Stimulated activated CD8-positive, alpha-beta memory T cell treated with anti-CD3 and anti-CD28 coated beads, Interleukin-7, amount 100 ng/mL, for 4 hours (primary cell): ENCODE measurements at regions not wholly inside any gene's neighbourhood (a gene's known extent, or its start where the extent isn't known, plus 50 kb on each side); places are given as distances from the start of the nearest gene placed in this dataset.

ENCODE experiments used
- DNase-seq, 2 donors: peaks; one replicate each; pipeline ENCODE4 v3.0.0-alpha.2; 2020; ENCODE audit warnings: low read depth in 2 of 2

GRCh38 chr2:106041150-106041549, 153.0 kb downstream of the UXS1 start:
- no peak for DNase-seq

DNA sequence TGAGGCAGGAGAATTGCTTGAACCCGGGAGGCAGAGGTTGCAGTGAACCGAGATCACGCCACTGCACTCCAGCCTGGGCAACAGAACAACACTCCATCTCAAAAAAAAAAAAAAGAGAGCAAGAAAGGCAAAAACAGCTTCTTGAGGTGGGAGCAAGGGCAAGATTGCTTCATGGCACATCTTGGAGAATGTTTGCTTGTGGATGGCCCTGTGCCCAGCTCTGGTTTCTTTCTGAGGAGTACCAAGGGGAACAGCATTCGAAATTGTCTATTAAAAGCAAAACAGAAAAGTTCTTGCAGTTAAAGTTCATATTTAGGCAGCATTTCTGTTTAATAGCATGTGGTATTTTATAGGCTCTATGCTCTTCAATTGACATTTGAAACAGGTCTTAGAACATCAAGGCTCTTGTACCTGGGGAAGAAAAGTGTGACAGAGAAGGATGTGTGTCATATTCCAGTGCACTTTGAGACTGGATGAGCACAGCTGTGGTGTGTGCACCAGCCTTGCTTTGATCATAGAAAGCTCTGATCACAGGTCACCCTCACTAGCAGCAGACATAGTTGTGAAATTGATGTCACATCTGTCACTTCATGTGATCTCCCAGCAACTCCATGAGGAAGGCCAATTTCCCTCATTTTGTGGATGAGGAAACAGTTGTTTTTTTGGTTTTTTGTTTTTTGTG, 154.3 kb downstream of the UXS1 start:
- DNase-seq, result no peak

DNA sequence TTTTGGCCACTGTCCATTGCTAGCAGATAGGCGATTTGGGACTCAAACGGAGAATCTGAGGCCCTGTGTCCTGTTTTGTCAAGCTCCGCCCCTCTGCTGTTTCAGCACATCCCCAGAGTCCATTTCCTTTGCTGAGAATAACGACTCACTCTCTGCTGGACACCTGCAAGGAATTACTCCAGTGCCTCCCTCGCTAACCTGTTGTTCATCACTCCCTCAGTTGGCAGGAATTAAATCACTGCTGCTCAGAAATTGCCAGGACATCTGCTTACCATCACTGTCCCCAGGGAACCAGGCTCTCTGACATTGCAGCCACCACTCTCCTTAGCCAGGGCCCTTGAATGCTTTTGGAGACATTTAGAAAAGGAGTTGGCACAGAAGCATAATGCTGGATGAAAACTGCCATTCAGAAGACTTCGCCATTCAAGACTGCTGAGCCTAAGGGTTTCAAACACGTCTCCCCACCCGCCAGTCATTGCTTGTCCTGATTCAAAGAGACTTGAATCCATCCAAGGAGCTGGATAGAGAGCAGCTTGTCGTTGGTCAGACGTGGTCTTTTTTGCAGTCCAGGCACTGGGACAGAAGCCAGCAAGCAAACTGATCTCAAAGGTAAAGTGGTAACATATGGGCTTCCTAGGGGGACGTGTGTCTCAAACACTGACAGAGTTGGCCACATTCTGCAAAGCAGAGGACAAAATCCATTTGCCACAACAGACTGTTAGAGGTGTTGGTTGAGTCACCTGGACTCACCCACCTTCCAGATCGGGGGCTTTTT, 155.3 kb downstream of the UXS1 start:
- DNase-seq, result no peak

GRCh38 chr2:106037932-106038331, 156.2 kb downstream of the UXS1 start:
- DNase-seq, result no peak

DNA sequence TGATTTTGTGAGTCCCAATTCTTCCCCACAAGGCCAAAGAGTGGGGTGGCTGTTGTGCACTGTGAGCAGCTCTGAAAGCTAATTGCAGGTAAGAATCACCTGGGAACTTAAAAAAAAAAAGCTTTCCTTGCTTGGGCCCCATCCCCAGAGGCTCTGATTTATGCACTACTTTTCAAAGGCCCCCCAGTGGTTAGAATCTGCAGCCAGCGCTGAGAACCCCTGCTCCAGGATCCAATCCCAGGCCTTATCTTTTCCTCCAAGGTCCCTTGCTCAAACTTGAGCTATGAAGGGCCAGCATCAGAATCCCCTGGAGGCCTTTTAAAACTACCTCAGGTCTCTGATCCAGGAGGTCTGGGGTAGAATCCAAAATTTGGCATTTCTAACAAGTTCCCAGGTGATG, 156.8 kb downstream of the UXS1 start:
- DNase-seq, result no peak

- no peak for DNase-seq
Measured at GRCh38 chr2:106034325-106034724, 159.8 kb downstream of the UXS1 start.

DNA sequence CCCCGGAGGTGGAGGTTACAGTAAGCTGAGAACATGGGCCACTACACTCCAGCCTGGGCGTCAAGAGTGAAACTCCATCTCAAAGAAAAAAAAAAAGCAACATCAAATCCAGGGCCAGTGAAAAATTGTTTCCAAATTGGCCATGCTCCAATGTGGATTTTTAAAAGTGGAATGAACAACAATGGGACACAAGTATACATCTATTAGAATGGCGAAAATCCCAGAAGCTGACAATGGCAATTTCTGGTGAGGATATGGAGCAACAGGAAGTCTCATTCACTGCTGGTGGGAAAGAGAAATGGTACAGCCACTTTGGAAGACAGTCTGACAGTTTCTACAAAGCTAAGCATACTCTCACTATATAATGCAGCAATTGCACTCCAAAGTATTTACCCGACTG, 161.4 kb downstream of the UXS1 start:
- no peak for DNase-seq

- peak; percentile 12 to 30 for DNase-seq
Measured at GRCh38 chr2:106030287-106031268, 163.5 kb downstream of the UXS1 start.

DNA sequence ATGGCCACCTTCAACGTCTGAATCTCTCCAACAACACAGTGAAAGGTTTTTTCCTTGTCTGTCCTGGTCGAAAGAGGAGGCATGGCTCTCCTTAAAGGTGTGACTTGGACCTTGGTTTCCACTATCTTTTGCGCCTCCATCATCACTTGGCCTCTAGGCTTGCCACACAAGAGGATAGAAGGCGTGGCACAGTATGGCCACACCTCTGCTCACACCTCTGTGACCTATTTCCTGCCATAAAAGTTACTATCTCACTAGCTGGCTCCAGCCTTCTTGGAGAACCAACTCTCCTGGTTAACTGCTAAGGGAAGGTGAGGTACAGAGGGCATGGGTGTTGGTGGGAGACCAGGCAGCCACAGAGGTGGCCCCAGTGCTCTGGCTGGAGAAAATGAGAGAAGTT, 165.9 kb downstream of the UXS1 start:
- DNase-seq, result no peak

DNA sequence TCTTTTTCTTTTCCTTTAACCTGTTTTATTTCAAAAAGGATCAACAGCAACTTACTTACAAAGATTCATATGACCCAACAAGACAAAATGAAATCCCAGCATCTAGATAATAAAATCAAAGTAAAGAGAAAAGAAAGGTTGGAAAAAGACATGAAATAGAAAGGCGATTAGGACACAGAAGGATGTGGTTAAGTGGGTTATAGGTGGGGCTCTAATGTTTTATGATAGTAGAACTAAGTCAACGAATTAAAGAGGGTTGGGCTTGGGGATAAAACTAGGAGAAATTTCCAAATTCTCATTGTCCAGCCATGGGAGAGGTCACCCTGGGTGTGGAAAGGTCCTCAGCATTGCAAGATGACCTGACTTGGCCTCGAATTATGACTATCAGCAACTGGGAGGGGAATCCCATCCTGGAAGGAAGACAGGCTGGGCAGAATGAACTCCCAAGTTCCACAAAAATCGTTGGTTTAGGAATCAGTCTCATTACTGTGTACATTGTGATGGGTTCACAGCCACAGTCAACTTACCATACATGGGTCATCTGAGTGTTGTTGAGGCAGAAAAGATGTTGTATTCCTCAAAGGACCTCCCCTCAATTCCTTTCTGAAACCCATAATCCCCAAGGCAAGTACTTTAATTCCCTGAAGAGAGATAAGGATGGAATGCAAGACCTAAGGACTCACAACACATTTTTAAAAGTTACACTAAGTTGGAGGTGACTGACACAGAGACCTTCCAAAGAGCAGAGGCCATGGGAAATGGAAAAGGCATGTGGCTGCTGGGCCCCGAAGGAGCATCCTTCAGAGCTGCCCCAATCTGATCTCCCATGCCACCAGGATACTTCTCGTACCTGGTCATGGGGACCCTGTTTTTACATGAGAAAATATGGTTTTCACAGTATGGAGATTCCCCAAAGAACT, 167.6 kb downstream of the UXS1 start:
- no peak for DNase-seq

GRCh38 chr2:106025796-106026195, 168.3 kb downstream of the UXS1 start:
- no peak for DNase-seq

GRCh38 chr2:106021662-106022028, 172.5 kb downstream of the UXS1 start:
- no peak for DNase-seq

- DNase-seq, result no peak
Measured at GRCh38 chr2:106020821-106021661, 173.1 kb downstream of the UXS1 start.

GRCh38 chr2:106020032-106020431, 174.1 kb downstream of the UXS1 start:
- DNase-seq, result no peak

GRCh38 chr2:106018141-106018540, 176.0 kb downstream of the UXS1 start:
- DNase-seq, result no peak

DNA sequence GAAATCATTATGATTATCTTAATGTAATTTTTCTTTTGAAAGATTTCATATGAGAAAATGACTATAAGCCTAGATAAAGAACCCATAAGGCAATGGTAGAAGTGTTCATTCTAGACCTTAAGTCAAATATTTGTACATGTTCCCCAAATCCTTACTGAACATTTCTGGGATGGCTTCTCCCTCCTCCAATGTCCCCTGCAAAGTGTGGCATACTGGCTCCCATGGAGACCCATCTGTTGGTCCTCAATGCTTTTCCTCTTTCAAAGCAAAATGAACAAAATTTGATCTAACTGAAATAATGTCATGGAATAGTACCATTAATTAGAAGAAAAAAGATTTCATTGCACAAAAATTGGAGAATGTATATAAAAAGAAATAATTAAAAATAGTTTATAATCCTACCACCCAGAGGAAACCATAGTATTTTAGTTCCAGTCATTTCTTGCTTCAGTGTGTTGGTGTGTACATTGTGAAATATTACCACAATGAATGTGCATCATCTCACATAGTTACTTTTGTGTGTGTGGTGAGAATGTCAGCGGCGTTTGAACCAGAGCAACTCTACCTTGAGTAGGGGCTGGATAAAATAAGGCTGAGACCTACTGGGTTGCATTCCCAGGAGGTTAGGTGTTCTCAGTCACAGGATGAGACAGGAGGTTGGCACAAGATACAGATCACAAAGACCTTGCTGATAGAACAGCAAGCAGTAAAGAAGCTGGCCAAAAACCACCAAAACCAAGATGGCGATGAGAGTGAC, 181.3 kb downstream of the UXS1 start:
- no peak for DNase-seq

GRCh38 chr2:106012001-106012590, 182.0 kb downstream of the UXS1 start:
- DNase-seq, result no peak

DNA sequence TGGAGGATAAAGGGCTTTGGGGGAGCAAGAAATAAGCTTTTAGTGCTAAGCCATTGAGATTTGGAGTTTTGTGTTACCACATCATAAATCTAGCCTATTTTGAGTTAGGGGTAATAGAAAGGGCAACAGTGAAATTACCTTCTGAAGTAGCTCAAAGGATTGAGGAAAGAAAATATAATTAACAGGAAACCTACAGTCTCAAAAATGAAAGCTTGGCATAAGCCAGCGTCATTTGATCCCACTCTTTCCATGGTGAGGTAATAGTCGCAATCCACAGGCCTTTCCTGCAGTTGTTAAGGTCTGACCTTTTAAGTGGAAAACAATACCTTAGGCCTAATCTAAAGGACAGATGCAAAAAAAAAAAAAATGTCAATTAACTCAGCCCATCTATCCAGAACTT, 182.7 kb downstream of the UXS1 start:
- no peak for DNase-seq

GRCh38 chr2:106010818-106011355, 183.2 kb downstream of the UXS1 start:
- no peak for DNase-seq
